Thyroid gland (tissue), 4 donors: ENCODE measurements at regions not wholly inside any gene's neighbourhood (a gene's known extent, or its start where the extent isn't known, plus 50 kb on each side); places are given as distances from the start of the nearest gene placed in this dataset.

Experiments used
- DNase-seq, 2 donors: peaks; one replicate each; pipeline ENCODE4 v3.0.0-alpha.2; 2019
- H3K27ac ChIP-seq, 3 donors: fragments of 200-600 bp; sonication (generic); 1 replicate in 2 of 3; 2 replicates in 1 of 3; pipeline ENCODE4 v1.5.1; 2016 to 2019; ENCODE audit warnings: mild to moderate bottlenecking in 1 of 3, moderate library complexity in 1 of 3
- H3K27me3 ChIP-seq: fragments of 200-600 bp; sonication (generic); one replicate; pipeline ENCODE4 v1.5.1; 2019
- H3K36me3 ChIP-seq, 2 donors: fragments of 200-600 bp; sonication (generic); one replicate each; pipeline ENCODE4 v1.5.1; 2016 to 2019
- H3K4me1 ChIP-seq, 2 donors: fragments of 200-600 bp; sonication (generic); one replicate each; pipeline ENCODE4 v1.5.1; 2017 to 2019
- H3K4me3 ChIP-seq, 3 donors: fragments of 200-600 bp; sonication (generic); replicated peaks in 1 of 3; 1 replicate in 2 of 3; 2 replicates in 1 of 3; pipeline ENCODE4 v1.5.1; 2016; ENCODE audit warnings: mild to moderate bottlenecking in 1 of 3
- H3K9me3 ChIP-seq: fragments of 200-600 bp; sonication (generic); one replicate; pipeline ENCODE4 v1.5.1; 2017
- POLR2A ChIP-seq, 2 donors: fragments of 450-650 bp; IDR thresholded peaks; one replicate each; pipeline ENCODE4 v1.6.1; 2017; ENCODE audit warnings: antibody characterized with exemption in 2 of 2, mild to moderate bottlenecking in 2 of 2, moderate library complexity in 1 of 2
- WGBS, 2 donors: methylation state at CpG; one replicate each; pipeline ENCODE4 v1.1.5; 2017; 5-methylcytosine and 5-hydroxymethylcytosine counted together
- intact Hi-C: fragments of 100-400 bp; cut with DNase I; formaldehyde crosslinking; loops from one replicate; pipeline ENCODE4 v1.15.1; 2023
- TF ChIP-seq, protein P1 (sequence below), 6 experiments: fragments of 200-600 bp in 3 of 6; fragments of 450-650 bp in 3 of 6; sonication (generic) in 3 of 6; IDR thresholded peaks; one replicate each; pipeline ENCODE4 v1.5.1; 2016 to 2019; ENCODE audit warnings: antibody characterized with exemption in 6 of 6, mild to moderate bottlenecking in 2 of 6, inconsistent platforms in 1 of 6, moderate library complexity in 1 of 6

GRCh38 chr18:57956491-57956890 lies 87.5 kb upstream of the NEDD4L start:
- no peak for TF ChIP-seq POLR2A (IDR thresholded peaks at IDR 0.05)
- TF ChIP-seq, protein P1, sequence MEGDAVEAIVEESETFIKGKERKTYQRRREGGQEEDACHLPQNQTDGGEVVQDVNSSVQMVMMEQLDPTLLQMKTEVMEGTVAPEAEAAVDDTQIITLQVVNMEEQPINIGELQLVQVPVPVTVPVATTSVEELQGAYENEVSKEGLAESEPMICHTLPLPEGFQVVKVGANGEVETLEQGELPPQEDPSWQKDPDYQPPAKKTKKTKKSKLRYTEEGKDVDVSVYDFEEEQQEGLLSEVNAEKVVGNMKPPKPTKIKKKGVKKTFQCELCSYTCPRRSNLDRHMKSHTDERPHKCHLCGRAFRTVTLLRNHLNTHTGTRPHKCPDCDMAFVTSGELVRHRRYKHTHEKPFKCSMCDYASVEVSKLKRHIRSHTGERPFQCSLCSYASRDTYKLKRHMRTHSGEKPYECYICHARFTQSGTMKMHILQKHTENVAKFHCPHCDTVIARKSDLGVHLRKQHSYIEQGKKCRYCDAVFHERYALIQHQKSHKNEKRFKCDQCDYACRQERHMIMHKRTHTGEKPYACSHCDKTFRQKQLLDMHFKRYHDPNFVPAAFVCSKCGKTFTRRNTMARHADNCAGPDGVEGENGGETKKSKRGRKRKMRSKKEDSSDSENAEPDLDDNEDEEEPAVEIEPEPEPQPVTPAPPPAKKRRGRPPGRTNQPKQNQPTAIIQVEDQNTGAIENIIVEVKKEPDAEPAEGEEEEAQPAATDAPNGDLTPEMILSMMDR (IDR thresholded peaks at IDR 0.05), result no peak
- H3K9me3 ChIP-seq, result no peaks in the 10 kb centered on the region
- no peaks in the 10 kb centered on the region for H3K27me3 ChIP-seq
- WGBS, 2 donors, result 88% methylated on average over 3 of the region's 3 CpGs
- H3K4me3 ChIP-seq, result no peak overlapping the region
- peaks cover 17 to 37% of the 10 kb centered on the region in 2 donors for H3K4me1 ChIP-seq
- DNase-seq, result no peak
- no peak overlapping the region for H3K27ac ChIP-seq
- H3K36me3 ChIP-seq, result no peaks in the 10 kb centered on the region
- intact Hi-C loops, result no loop called here

DNA sequence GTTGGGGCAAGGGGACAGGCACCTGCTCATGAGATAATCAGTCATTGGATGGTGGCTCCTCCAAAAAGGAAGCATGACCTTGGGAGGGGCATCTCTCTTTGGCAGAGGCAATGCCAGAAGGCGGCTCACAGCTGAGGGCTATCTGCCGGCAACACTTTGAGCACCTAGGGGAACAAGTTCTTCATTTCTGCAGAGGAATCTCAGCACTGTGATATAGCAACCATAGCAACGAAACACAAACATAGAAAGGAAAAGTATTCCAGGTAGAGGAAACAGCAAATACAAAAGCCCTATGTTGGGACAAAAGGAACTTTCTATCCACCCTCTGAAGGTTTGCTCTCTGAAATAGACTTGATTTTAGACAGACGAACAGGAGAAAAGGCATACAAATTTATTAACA lies 89.1 kb upstream of the NEDD4L start:
- H3K27me3 ChIP-seq, result no peaks in the 10 kb centered on the region
- 51 to 75% methylated on average over 4 of the region's 4 CpGs for WGBS, 2 donors
- intact Hi-C loops, result no loop called here

DNA sequence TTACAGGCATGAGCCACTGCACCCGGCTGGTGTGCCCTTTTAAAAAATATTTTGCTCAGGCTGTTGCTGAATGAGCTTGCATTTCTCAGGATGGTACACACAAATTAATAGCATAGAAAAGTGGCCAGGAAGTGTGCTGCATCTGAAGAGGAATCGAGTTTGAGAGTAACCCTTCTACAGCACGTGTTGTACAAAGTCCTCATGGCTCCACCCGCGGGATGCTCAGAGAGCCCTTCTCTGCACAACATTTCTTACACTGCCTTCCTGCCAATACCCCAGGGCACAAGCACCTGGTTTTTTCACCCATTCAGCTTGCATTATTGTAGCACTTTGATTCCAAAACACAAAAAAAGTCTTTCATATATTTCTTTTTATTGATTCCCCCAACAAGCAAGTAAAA lies 90.1 kb upstream of the NEDD4L start:
- peak overlapping the region in 2 of 3 donors; percentile 79 to 91 for H3K27ac ChIP-seq
- peak; percentile 28 to 46 for DNase-seq
- no peaks in the 10 kb centered on the region for H3K9me3 ChIP-seq
- H3K27me3 ChIP-seq, result no peaks in the 10 kb centered on the region
- H3K36me3 ChIP-seq, result no peaks in the 10 kb centered on the region
- no peak overlapping the region for H3K4me3 ChIP-seq
- H3K4me1 ChIP-seq, result peaks cover 19 to 32% of the 10 kb centered on the region in 2 donors
- no peak for TF ChIP-seq POLR2A (IDR thresholded peaks at IDR 0.05)
- TF ChIP-seq, protein P1 (IDR thresholded peaks at IDR 0.05), result no peak
- intact Hi-C loops, result no loop called here
- WGBS, 2 donors, result 35 to 71% methylated on average over 5 of the region's 5 CpGs

More for the DNA sequence above, 89.1 kb upstream of the NEDD4L start:
- DNase-seq, result no peak
- Histone ChIP-seq H3K4me3 (no peak overlapping the region), H3K27ac (peak overlapping the region in 1 of 3 donors; percentile 91), H3K4me1 (peaks cover 19 to 32% of the 10 kb centered on the region in 2 donors), H3K36me3 (no peaks in the 10 kb centered on the region), H3K9me3 (no peaks in the 10 kb centered on the region)
- TF ChIP-seq POLR2A (IDR thresholded peaks at IDR 0.05), result no peak
- TF ChIP-seq, protein P1 (IDR thresholded peaks at IDR 0.05), result no peak

- no peaks in the 10 kb centered on the region for H3K9me3 ChIP-seq
- intact Hi-C loops, result no loop called here
- H3K4me3 ChIP-seq, result no peak overlapping the region
- H3K27ac ChIP-seq, result peak overlapping the region; percentile 79 to 91 (median 87)
- DNase-seq, result peak; percentile 76 to 77
- WGBS, 2 donors, result 31 to 41% methylated on average over 10 of the region's 10 CpGs
- no peaks in the 10 kb centered on the region for H3K27me3 ChIP-seq
- peaks cover 19 to 32% of the 10 kb centered on the region in 2 donors for H3K4me1 ChIP-seq
- TF ChIP-seq POLR2A (IDR thresholded peaks at IDR 0.05), result no peak
- TF ChIP-seq, protein P1 (IDR thresholded peaks at IDR 0.05), result peak in 1 of 6 experiments; percentile 13
- no peaks in the 10 kb centered on the region for H3K36me3 ChIP-seq
Observed at GRCh38 chr18:57951999-57952774, 91.8 kb upstream of the NEDD4L start.

DNA sequence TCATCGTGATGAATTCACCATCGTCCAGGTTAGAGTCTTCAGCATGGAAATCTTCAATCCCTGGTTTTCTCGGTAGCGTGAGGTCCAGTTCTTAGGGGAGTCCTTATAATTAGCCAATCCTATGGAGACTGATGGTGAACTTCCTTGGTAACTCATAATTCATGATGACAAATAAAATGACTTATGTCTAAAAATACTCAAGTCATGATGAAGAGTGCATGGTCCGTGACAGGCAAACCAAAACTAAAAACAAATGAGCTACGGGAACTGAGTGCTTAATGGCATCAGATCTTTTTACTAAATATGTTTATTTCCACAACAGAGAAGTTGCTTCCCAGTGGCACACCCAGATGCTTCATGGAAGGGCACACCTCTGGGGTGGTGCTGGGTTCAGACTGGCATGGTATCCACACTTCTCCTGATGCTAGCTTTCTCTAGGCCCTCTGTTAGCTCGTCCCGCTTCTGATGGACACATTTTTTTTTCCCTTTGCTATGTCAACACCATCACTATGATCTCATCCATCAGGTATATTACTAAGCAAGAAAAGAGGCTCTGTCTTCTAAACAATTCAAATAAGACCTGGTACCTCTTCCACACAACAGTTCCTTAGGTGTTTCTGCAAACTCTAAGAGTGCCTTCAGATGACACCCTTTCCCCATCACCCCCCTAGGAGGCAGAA lies 92.8 kb upstream of the NEDD4L start:
- no peak overlapping the region for H3K4me3 ChIP-seq
- 86 to 87% methylated on average over 8 of the region's 8 CpGs for WGBS, 2 donors
- TF ChIP-seq, protein P1 (IDR thresholded peaks at IDR 0.05), result no peak
- TF ChIP-seq POLR2A (IDR thresholded peaks at IDR 0.05), result no peak
- no peaks in the 10 kb centered on the region for H3K36me3 ChIP-seq
- peaks cover 19 to 32% of the 10 kb centered on the region in 2 donors for H3K4me1 ChIP-seq
- H3K27ac ChIP-seq, result peak overlapping the region; percentile 79 to 91 (median 87)
- no peak for DNase-seq
- no peaks in the 10 kb centered on the region for H3K27me3 ChIP-seq
- no peaks in the 10 kb centered on the region for H3K9me3 ChIP-seq
- intact Hi-C loops, result no loop called here
